ENCODE measurements at regions not wholly inside any gene's neighbourhood (a gene's known extent, or its start where the extent isn't known, plus 50 kb on each side); places are given as distances from the start of the nearest gene placed in this dataset.

DNA sequence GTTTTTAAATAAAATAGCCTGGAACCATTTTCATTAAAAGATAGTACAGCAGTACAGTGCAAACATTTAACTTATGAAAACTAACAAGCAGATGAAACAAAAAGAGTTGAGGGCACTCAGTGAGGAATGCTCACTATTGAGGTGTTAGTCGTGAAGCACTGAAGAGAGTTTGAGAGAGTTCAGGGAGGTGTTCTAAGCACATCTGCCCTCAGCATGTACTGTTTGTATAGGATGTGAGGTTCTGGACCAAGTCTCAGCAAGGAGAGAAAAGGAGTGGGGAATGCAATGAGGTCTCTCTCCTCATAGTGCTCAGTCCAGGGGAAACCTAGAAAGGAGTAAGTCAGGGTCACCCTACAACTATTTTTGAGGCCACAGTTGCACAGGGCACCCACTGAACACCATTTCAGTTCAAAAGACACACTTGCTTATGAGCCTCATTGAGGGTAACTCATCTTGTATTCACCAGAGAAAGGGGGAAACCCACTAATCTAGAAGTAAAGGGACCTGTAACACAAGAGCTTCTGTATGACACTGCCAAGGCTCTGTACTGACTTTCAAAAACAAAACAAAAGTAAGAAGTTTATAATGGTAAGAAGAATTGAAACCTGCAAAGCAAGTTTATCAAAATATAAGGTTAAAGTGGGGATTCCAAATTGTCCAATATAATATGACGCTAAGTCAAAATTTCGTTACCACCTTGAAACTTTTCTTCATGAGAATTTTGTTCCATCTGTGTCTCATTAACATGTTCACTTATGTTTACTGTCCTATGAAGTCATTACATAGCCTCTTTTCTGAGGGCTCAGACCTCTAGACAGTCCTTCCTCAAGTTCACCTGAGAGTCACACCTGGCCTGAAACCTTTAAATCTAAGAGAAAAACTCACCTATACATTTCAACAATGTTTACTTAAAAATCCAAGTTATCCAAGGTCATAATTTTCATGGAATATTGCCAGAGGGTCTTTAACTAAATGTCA, 275.3 kb downstream of the ETS1 start:
- BruUV-seq (replicated peaks) = no TSS peak
- POLR2A ChIA-PET = no interaction called here

DNA sequence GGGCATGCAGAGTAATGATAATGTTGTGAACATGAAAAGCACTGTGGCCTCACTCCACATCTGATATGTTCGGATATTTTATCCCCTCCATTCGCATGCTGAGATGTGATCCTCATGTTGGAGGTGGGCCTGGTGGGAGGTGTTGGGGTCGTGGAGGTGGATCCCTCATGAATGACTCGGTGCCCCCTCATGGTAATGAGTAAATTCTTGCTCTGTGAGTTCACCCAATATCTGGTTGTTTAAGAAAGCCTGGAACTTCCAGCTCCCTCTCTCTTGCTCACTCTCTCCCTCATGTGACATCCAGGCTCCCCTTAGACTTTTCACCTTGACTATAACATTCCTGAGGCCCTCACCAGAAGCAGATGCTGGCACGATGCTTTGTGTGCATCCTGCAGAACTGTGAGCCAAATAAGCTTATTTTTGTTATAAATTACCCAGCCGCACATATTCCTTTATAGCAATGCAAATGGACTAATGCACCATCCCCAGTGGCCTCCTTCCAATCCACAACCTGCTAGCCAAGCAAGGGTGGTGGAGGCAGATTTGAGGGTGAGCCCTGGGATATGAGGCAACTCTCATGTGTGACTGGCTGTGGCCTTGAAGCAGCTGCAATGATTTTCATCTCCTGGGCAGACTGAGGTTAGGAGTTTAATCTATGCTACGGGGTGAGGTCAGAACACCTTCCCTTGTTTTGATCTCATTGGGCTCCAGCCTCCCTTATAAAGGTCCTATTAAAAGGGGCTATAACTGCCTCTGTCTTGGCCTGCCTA, 276.5 kb downstream of the ETS1 start:
- TF ChIP-seq, protein P1, sequence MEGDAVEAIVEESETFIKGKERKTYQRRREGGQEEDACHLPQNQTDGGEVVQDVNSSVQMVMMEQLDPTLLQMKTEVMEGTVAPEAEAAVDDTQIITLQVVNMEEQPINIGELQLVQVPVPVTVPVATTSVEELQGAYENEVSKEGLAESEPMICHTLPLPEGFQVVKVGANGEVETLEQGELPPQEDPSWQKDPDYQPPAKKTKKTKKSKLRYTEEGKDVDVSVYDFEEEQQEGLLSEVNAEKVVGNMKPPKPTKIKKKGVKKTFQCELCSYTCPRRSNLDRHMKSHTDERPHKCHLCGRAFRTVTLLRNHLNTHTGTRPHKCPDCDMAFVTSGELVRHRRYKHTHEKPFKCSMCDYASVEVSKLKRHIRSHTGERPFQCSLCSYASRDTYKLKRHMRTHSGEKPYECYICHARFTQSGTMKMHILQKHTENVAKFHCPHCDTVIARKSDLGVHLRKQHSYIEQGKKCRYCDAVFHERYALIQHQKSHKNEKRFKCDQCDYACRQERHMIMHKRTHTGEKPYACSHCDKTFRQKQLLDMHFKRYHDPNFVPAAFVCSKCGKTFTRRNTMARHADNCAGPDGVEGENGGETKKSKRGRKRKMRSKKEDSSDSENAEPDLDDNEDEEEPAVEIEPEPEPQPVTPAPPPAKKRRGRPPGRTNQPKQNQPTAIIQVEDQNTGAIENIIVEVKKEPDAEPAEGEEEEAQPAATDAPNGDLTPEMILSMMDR (IDR thresholded peaks at IDR 0.05; ENCODE audit: unreplicated experiment) = no peak
- Mint-ChIP-seq H3K4me1 (ENCODE audit: insufficient read depth, unreplicated experiment) (no peaks in the 10 kb centered on the region), H3K9me3 (ENCODE audit: unreplicated experiment) (no peaks in the 10 kb centered on the region), H3K27me3 (ENCODE audit: insufficient read depth, unreplicated experiment) (no peaks in the 10 kb centered on the region), H3K36me3 (ENCODE audit: insufficient read depth, unreplicated experiment) (no peaks in the 10 kb centered on the region), H3K27ac (ENCODE audit: low read depth, unreplicated experiment) (no peak overlapping the region), H3K4me3 (ENCODE audit: unreplicated experiment) (no peak overlapping the region)
- intact Hi-C loops (cut with micrococcal nuclease) = no loop called here
- no TSS peak for BruUV-seq (replicated peaks)
- ChIA-PET POLR2A (no interaction called here), CTCF (no interaction called here)
- no peak for DNase-seq (ENCODE audit: unreplicated experiment)

More for the DNA sequence above, 275.3 kb downstream of the ETS1 start:
- no peak for DNase-seq (ENCODE audit: unreplicated experiment)
- no peak overlapping the region for H3K27ac Mint-ChIP-seq (ENCODE audit: low read depth, unreplicated experiment)
- H3K9me3 Mint-ChIP-seq (ENCODE audit: unreplicated experiment) = no peaks in the 10 kb centered on the region
- no peaks in the 10 kb centered on the region for H3K27me3 Mint-ChIP-seq (ENCODE audit: insufficient read depth, unreplicated experiment)
- H3K4me1 Mint-ChIP-seq (ENCODE audit: insufficient read depth, unreplicated experiment) = no peaks in the 10 kb centered on the region
- CTCF ChIA-PET = interaction anchor here (0.6 kb wide), 1 partner anchor 319 kb away, joined by 3 read pairs; no protein-coding TSS in a partner anchor
- no peaks in the 10 kb centered on the region for H3K36me3 Mint-ChIP-seq (ENCODE audit: insufficient read depth, unreplicated experiment)
- TF ChIP-seq, protein P1 (IDR thresholded peaks at IDR 0.05; ENCODE audit: unreplicated experiment) = no peak
- intact Hi-C loops (cut with micrococcal nuclease) = no loop called here
- no peak overlapping the region for H3K4me3 Mint-ChIP-seq (ENCODE audit: unreplicated experiment)

DNA sequence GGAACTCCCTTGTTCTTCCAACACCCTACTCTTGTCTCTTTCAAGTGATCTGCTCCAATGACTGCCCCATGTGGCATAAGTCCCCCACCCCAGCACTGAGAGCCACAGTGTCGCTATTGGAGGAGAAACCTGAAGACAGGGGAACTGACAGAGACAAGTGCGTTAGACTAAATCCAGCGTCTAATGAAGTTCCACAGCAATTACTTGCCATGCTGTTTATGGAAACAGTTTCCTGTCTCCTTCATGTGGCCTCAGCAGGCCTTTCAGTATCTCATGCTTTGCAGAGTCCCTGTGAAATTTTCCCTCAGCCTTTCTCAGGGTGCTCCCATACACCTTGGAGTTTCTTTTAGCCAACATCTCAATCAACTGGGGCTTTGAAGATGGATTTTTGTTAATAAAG, 277.4 kb downstream of the ETS1 start:
- TF ChIP-seq, protein P1 (IDR thresholded peaks at IDR 0.05; ENCODE audit: unreplicated experiment) = no peak
- no peaks in the 10 kb centered on the region for H3K9me3 Mint-ChIP-seq (ENCODE audit: unreplicated experiment)
- BruUV-seq (replicated peaks) = no TSS peak
- no peaks in the 10 kb centered on the region for H3K27me3 Mint-ChIP-seq (ENCODE audit: insufficient read depth, unreplicated experiment)
- CTCF ChIA-PET = interaction anchor here (0.9 kb wide), 1 partner anchor 321 kb away, joined by 4 read pairs; no protein-coding TSS in a partner anchor
- no peaks in the 10 kb centered on the region for H3K4me1 Mint-ChIP-seq (ENCODE audit: insufficient read depth, unreplicated experiment)
- no peak overlapping the region for H3K27ac Mint-ChIP-seq (ENCODE audit: low read depth, unreplicated experiment)
- DNase-seq (ENCODE audit: unreplicated experiment) = no peak
- intact Hi-C loops (cut with micrococcal nuclease) = no loop called here
- no peak overlapping the region for H3K4me3 Mint-ChIP-seq (ENCODE audit: unreplicated experiment)
- POLR2A ChIA-PET = no interaction called here
- no peaks in the 10 kb centered on the region for H3K36me3 Mint-ChIP-seq (ENCODE audit: insufficient read depth, unreplicated experiment)

DNA sequence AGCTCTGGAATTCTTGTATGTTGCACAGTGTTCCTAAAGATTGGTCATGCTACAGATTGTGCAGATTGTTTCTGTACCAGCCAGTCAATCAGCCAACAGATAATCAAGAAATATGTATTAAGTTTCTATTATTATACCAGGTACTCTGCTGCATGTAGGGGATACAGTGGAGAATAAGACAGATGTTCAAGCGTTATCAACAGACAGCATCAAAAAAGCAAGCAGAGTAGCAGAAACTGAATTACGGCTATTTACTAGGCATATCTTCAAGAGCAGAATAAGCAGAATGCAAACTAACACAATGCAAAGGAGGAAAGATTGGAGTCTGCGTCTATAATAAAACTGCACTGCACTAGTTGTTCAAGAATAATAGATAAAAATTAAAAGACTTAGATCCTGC, 278.6 kb downstream of the ETS1 start:
- TF ChIP-seq, protein P1 (IDR thresholded peaks at IDR 0.05; ENCODE audit: unreplicated experiment) = no peak
- no TSS peak for BruUV-seq (replicated peaks)
- CTCF ChIA-PET = no interaction called here
- intact Hi-C loops (cut with micrococcal nuclease) = no loop called here
- H3K27ac Mint-ChIP-seq (ENCODE audit: low read depth, unreplicated experiment) = no peak overlapping the region
- no peaks in the 10 kb centered on the region for H3K36me3 Mint-ChIP-seq (ENCODE audit: insufficient read depth, unreplicated experiment)
- no peak for DNase-seq (ENCODE audit: unreplicated experiment)
- H3K9me3 Mint-ChIP-seq (ENCODE audit: unreplicated experiment) = no peaks in the 10 kb centered on the region
- H3K4me3 Mint-ChIP-seq (ENCODE audit: unreplicated experiment) = no peak overlapping the region
- POLR2A ChIA-PET = no interaction called here
- no peaks in the 10 kb centered on the region for H3K27me3 Mint-ChIP-seq (ENCODE audit: insufficient read depth, unreplicated experiment)
- H3K4me1 Mint-ChIP-seq (ENCODE audit: insufficient read depth, unreplicated experiment) = no peaks in the 10 kb centered on the region

Measured in MCF 10A (cell line).